Neuronal stem cell (in vitro differentiated cells): ENCODE measurements at regions not wholly inside any gene's neighbourhood (a gene's known extent, or its start where the extent isn't known, plus 50 kb on each side); places are given as distances from the start of the nearest gene placed in this dataset.

Experiments
- DNase-seq: peaks from one replicate; pipeline ENCODE4 v3.0.0-alpha.2; 2013; ENCODE audit warnings: low spot score
- H2AFZ ChIP-seq: one replicate; pipeline ENCODE4 v1.6.1; 2013; ENCODE audit warnings: mild to moderate bottlenecking, low read length, inconsistent platforms
- H2AK5ac ChIP-seq: 2 replicates; pipeline ENCODE4 v1.6.1; 2013; ENCODE audit warnings: low read depth, mild to moderate bottlenecking, inconsistent platforms, low read length, moderate library complexity, mixed read lengths
- H2BK120ac ChIP-seq: 2 replicates; pipeline ENCODE4 v1.6.1; 2013; ENCODE audit warnings: low read depth, mild to moderate bottlenecking, inconsistent platforms, low read length, moderate library complexity, mixed read lengths
- H2BK12ac ChIP-seq: one replicate; pipeline ENCODE4 v1.6.1; 2013; ENCODE audit warnings: low read length, inconsistent platforms
- H2BK15ac ChIP-seq: 2 replicates; pipeline ENCODE4 v1.6.1; 2013; ENCODE audit warnings: mild to moderate bottlenecking, low read length, inconsistent platforms, mixed read lengths
- H2BK5ac ChIP-seq: one replicate; pipeline ENCODE4 v1.6.1; 2013; ENCODE audit warnings: inconsistent platforms, mild to moderate bottlenecking, low read length, moderate library complexity
- H3K14ac ChIP-seq: one replicate; pipeline ENCODE4 v1.6.1; 2013; ENCODE audit warnings: low read length, inconsistent platforms
- H3K18ac ChIP-seq: 2 replicates; pipeline ENCODE4 v1.6.1; 2013; ENCODE audit warnings: low read length, inconsistent platforms
- H3K23ac ChIP-seq: 2 replicates; pipeline ENCODE4 v1.6.1; 2013; ENCODE audit warnings: low read depth, mild to moderate bottlenecking, mixed read lengths, low read length, inconsistent platforms; ENCODE audit not compliant: poor library complexity
- H3K27ac ChIP-seq: replicated peaks from 3 replicates; pipeline ENCODE4 v1.5.1; 2013; ENCODE audit warnings: low read length, inconsistent platforms
- H3K27me3 ChIP-seq, 3 experiments: 2 replicates each; pipeline ENCODE4 v1.6.1; 2013; ENCODE audit warnings: low read length in 3 of 3, mild to moderate bottlenecking in 2 of 3, inconsistent platforms in 1 of 3, low read depth in 1 of 3, mixed read lengths in 1 of 3, moderate library complexity in 1 of 3; ENCODE audit not compliant: control insufficient read depth in 3 of 3, insufficient read depth in 3 of 3
- H3K36me3 ChIP-seq, 2 donors: replicated peaks in 1 of 2; 2 replicates each; pipeline ENCODE4 v1.6.1; 2013; ENCODE audit warnings: low read length in 2 of 2; ENCODE audit not compliant: control insufficient read depth in 2 of 2, insufficient read depth in 2 of 2
- H3K4ac ChIP-seq: 2 replicates; pipeline ENCODE4 v1.6.1; 2013; ENCODE audit warnings: inconsistent platforms, mild to moderate bottlenecking, low read length, moderate library complexity
- H3K4me1 ChIP-seq, 2 donors: 1 replicate in 1 of 2; 2 replicates in 1 of 2; pipeline ENCODE4 v1.6.1; 2013; ENCODE audit warnings: low read length in 2 of 2, low read depth in 1 of 2; ENCODE audit not compliant: control insufficient read depth in 2 of 2, insufficient read depth in 1 of 2
- H3K4me2 ChIP-seq: one replicate; pipeline ENCODE4 v1.6.1; 2013; ENCODE audit warnings: mild to moderate bottlenecking, low read length, inconsistent platforms; ENCODE audit not compliant: insufficient read depth, poor library complexity, severe bottlenecking
- H3K4me3 ChIP-seq, 2 donors: 2 replicates each; pipeline ENCODE4 v1.5.1; 2013; ENCODE audit warnings: low read length in 2 of 2, mild to moderate bottlenecking in 2 of 2, inconsistent platforms in 1 of 2, moderate library complexity in 1 of 2
- H3K79me1 ChIP-seq: one replicate; pipeline ENCODE4 v1.6.1; 2013; ENCODE audit warnings: low read depth, mild to moderate bottlenecking, inconsistent platforms, low read length, moderate library complexity
- H3K9ac ChIP-seq: one replicate; pipeline ENCODE4 v1.6.1; 2013; ENCODE audit warnings: mild to moderate bottlenecking, low read depth, low read length, inconsistent platforms; ENCODE audit not compliant: poor library complexity
- H3K9me3 ChIP-seq, 2 donors: replicated peaks in 1 of 2; 2 replicates each; pipeline versions ENCODE3 to v1.6.1; 2013; ENCODE audit warnings: low read length in 2 of 2, mild to moderate bottlenecking in 2 of 2, inconsistent platforms in 1 of 2, low read depth in 1 of 2, mixed read lengths in 1 of 2, moderate library complexity in 1 of 2; ENCODE audit not compliant: control insufficient read depth in 2 of 2, insufficient read depth in 1 of 2
- H4K8ac ChIP-seq: one replicate; pipeline ENCODE4 v1.6.1; 2013; ENCODE audit warnings: low read depth, mild to moderate bottlenecking, inconsistent platforms, low read length, moderate library complexity
- H4K91ac ChIP-seq: one replicate; pipeline ENCODE4 v1.6.1; 2013; ENCODE audit warnings: low read length, low read depth, mild to moderate bottlenecking, inconsistent platforms; ENCODE audit not compliant: poor library complexity
- WGBS, 2 donors: extraction: QIAGEN DNeasy Blood & Tissue Kit; methylation state at CpG; one replicate each; pipeline ENCODE4 v1.1.7; 2013; ENCODE audit warnings: missing lambda C conversion rate in 2 of 2, mixed read lengths in 1 of 2; ENCODE audit not compliant: insufficient read length in 2 of 2, insufficient replicate concordance in 1 of 2; ENCODE audit errors: extremely low coverage in 2 of 2; 5-methylcytosine and 5-hydroxymethylcytosine counted together

DNA sequence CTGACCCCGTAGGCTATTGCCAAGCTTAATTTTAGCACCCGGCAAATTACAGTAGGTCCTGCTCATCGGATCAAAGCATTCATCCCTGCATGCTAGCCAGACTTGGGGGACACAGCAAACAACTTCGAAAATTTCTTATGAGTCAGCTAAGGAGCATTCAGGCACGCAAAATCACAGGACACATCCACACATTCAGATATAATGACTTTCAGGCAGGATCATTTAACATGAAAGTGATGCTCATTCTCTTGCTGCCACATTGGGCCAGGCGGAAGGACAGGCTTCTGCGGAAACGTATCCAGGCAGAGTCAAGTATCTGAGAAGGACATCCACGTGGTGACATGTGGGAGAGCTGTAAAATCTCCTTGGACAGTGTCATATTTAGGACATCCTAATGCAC is 474.0 kb upstream of the NRP1 start:
- Histone ChIP-seq H2BK15ac (no peak overlapping the region), H2BK5ac (no peak overlapping the region), H4K91ac (no peak overlapping the region), H2AFZ (peak overlapping the region; percentile 86), H3K4me2 (no peak overlapping the region), H3K4ac (no peak overlapping the region), H2AK5ac (peak overlapping the region; percentile 60), H3K4me1 (peaks cover 9 to 16% of the 10 kb centered on the region in 2 donors), H4K8ac (no peak overlapping the region), H3K79me1 (no peaks in the 10 kb centered on the region), H3K27me3 (no peaks in the 10 kb centered on the region), H3K14ac (no peak overlapping the region), H3K18ac (no peak overlapping the region), H3K23ac (no peak overlapping the region), H2BK12ac (no peak overlapping the region), H3K9me3 (no peaks in the 10 kb centered on the region), H2BK120ac (no peak overlapping the region), H3K9ac (no peak overlapping the region), H3K27ac (no peak overlapping the region), H3K4me3 (no peak overlapping the region), H3K36me3 (no peaks in the 10 kb centered on the region)
- WGBS, 2 donors: no CpG with 5 or more reads among the region's 9 CpGs
- DNase-seq: no peak

DNA sequence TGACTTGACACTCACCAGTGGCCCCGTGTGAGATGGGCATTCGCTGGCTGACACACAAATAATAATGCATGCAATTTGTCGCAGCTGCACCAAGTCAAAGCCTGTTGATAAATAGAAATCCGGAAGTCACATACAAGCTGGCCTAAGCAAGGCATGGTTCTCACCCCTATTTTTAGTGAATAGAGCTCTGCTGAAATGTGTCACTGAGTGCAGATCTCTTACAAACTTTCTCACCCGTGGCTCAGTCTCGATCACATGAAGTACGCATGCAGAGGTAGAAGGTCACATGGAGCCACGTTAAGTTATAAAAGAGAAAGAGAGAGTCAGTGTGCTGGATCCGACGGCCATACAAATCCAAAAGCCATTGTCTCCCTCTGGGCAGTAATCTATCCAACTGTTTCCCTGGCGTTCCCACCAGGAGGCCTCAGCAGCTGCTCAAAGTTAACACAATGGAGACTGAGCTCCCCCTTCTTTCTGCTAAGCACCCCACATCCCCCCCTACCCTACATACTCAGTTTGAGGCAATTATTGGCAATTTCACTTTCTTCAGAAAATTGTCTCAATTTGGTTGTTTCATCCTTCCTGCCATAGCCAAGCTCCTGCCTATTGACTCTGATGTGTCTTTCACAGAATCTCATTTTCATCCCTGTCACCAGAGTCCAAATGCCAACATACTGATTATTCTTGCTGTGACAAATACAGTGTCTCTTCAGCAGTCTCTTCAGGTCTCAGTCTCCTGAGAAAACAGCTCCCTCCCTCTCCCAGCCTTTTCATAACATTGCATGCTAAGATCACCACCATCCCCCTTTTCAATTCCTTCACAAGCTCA is 473.3 kb upstream of the NRP1 start:
- Histone ChIP-seq H3K27me3 (no peaks in the 10 kb centered on the region), H2BK120ac (no peak overlapping the region), H2AFZ (peak overlapping the region; percentile 86), H4K91ac (no peak overlapping the region), H3K4me1 (peaks cover 9 to 16% of the 10 kb centered on the region in 2 donors), H3K36me3 (no peaks in the 10 kb centered on the region), H2AK5ac (no peak overlapping the region), H2BK12ac (no peak overlapping the region), H3K9me3 (no peaks in the 10 kb centered on the region), H3K79me1 (no peaks in the 10 kb centered on the region), H3K23ac (no peak overlapping the region), H2BK5ac (no peak overlapping the region), H3K14ac (no peak overlapping the region), H3K18ac (no peak overlapping the region), H3K27ac (no peak overlapping the region), H4K8ac (no peak overlapping the region), H3K9ac (no peak overlapping the region), H3K4me2 (no peak overlapping the region), H2BK15ac (no peak overlapping the region), H3K4ac (no peak overlapping the region), H3K4me3 (no peak overlapping the region)
- peak; percentile 11 for DNase-seq
- WGBS, 2 donors: no CpG with 5 or more reads among the region's 11 CpGs

DNA sequence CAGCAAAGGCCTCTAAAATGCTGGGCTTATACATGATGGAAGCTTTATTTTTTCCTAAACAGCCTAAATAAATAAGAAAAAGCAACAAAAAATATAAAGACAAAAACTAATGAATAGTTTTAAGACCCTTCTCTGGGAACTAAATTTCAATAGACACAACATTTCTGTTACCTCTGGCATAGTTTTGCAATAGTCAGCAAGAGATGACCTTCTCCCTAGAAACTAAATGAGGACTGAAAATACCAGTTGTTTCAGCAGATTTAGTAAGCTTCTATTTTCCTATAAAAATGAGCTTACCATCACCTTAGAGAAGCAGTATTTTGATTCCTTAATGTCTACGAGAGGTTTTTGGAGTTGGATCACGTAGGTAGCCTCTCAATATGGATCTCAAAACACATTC is 471.4 kb upstream of the NRP1 start:
- H3K4me2 ChIP-seq: no peak overlapping the region
- no peak overlapping the region for H4K8ac ChIP-seq
- H2AK5ac ChIP-seq: no peak overlapping the region
- DNase-seq: no peak
- no peak overlapping the region for H4K91ac ChIP-seq
- H2AFZ ChIP-seq: no peak overlapping the region
- H2BK120ac ChIP-seq: no peak overlapping the region
- H3K79me1 ChIP-seq: no peaks in the 10 kb centered on the region
- no peaks in the 10 kb centered on the region for H3K36me3 ChIP-seq
- H3K27ac ChIP-seq: no peak overlapping the region
- no peak overlapping the region for H2BK15ac ChIP-seq
- H3K4me1 ChIP-seq: peaks cover 11 to 16% of the 10 kb centered on the region in 2 donors
- no peak overlapping the region for H3K9ac ChIP-seq
- no peak overlapping the region for H2BK5ac ChIP-seq
- no peak overlapping the region for H3K4me3 ChIP-seq
- no peak overlapping the region for H3K23ac ChIP-seq
- no peaks in the 10 kb centered on the region for H3K9me3 ChIP-seq
- no CpG with 5 or more reads among the region's 2 CpGs for WGBS, 2 donors
- H3K4ac ChIP-seq: no peak overlapping the region
- no peak overlapping the region for H2BK12ac ChIP-seq
- no peaks in the 10 kb centered on the region for H3K27me3 ChIP-seq
- H3K14ac ChIP-seq: no peak overlapping the region
- H3K18ac ChIP-seq: no peak overlapping the region

DNA sequence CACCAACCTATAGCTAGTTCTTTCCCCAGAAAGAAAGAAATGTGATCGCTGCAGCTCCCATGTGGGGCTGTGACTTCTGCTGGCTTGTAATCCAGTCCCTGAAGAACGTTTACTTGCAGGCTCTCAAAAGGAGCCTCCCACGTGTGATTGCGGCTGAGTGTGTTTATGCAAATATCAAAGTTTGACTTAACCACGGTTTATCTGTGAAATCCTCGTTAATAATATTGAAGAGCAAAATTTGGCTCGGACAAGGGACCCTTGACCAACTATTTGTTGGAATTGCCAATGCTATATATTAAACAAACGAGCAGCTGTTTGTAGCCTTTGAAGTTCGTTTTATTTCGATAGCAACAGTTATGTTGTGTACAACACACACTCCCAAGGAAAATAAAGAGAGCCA is 470.1 kb upstream of the NRP1 start:
- no CpG with 5 or more reads among the region's 10 CpGs for WGBS, 2 donors
- H4K91ac ChIP-seq: no peak overlapping the region

More for the DNA sequence above, 470.1 kb upstream of the NRP1 start:
- Histone ChIP-seq H3K9ac (no peak overlapping the region), H2BK12ac (no peak overlapping the region), H3K14ac (no peak overlapping the region), H2BK5ac (no peak overlapping the region), H3K18ac (no peak overlapping the region), H3K4me3 (no peak overlapping the region), H2AFZ (no peak overlapping the region), H3K36me3 (no peaks in the 10 kb centered on the region), H3K27ac (no peak overlapping the region), H2AK5ac (no peak overlapping the region), H3K27me3 (no peaks in the 10 kb centered on the region), H3K4me1 (peaks cover 13 to 18% of the 10 kb centered on the region in 2 donors), H3K23ac (no peak overlapping the region), H4K8ac (no peak overlapping the region), H2BK15ac (no peak overlapping the region), H3K9me3 (no peaks in the 10 kb centered on the region), H3K4ac (no peak overlapping the region), H2BK120ac (no peak overlapping the region), H3K4me2 (no peak overlapping the region), H3K79me1 (no peaks in the 10 kb centered on the region)
- no peak for DNase-seq
